ENCODE measurements at regions not wholly inside any gene's neighbourhood (a gene's known extent, or its start where the extent isn't known, plus 50 kb on each side); places are given as distances from the start of the nearest gene placed in this dataset.

DNA sequence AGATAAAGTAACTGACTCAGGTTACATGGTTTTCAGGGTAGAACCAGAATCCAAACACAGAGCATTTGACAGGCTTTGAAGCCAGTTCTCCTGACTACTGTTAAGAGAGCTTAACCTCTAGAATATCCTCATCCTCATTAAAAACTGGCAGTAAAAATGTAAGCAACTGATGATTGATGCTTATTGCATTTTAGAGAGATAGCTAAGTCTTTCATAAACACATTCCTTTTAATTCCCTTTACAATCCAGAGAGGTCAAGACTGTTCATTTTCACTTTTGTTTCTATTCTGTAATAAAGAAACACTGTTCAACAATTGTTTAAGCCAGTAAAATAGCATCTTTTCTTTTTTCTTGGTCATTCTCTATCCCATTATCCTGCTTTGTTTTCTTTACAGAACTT, 53.9 kb upstream of the RAB27B start (continued):
- TF ChIP-seq YY1 (IDR thresholded peaks at IDR 0.05; ENCODE audit: extremely low read depth, insufficient replicate concordance, low read depth, low read length): no peak
- no peak for TF ChIP-seq CEBPB (IDR thresholded peaks at IDR 0.05; ENCODE audit: low read depth)
- TF ChIP-seq, protein P1, sequence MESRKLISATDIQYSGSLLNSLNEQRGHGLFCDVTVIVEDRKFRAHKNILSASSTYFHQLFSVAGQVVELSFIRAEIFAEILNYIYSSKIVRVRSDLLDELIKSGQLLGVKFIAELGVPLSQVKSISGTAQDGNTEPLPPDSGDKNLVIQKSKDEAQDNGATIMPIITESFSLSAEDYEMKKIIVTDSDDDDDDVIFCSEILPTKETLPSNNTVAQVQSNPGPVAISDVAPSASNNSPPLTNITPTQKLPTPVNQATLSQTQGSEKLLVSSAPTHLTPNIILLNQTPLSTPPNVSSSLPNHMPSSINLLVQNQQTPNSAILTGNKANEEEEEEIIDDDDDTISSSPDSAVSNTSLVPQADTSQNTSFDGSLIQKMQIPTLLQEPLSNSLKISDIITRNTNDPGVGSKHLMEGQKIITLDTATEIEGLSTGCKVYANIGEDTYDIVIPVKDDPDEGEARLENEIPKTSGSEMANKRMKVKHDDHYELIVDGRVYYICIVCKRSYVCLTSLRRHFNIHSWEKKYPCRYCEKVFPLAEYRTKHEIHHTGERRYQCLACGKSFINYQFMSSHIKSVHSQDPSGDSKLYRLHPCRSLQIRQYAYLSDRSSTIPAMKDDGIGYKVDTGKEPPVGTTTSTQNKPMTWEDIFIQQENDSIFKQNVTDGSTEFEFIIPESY (IDR thresholded peaks at IDR 0.05; ENCODE audit: extremely low read depth, insufficient replicate concordance, low read length): no peak
- TF ChIP-seq POLR2AphosphoS5 (IDR thresholded peaks at IDR 0.05; ENCODE audit: low read depth, low read length): no peak
- no peak for TF ChIP-seq RAD21 (IDR thresholded peaks at IDR 0.05; ENCODE audit: low read depth)
- no peak for TF ChIP-seq ZNF274 (IDR thresholded peaks at IDR 0.05; ENCODE audit: low read depth, low read length)
- no peak for TF ChIP-seq SRF (IDR thresholded peaks at IDR 0.05; ENCODE audit: low read depth)
- TF ChIP-seq ELF1 (IDR thresholded peaks at IDR 0.05; ENCODE audit: borderline replicate concordance, low read depth): no peak

GRCh38 chr18:54774981-54775665, 53.2 kb upstream of the RAB27B start:
- Histone ChIP-seq H2AFZ (ENCODE audit: low read depth, low read length, poor library complexity, severe bottlenecking) (peak overlapping the region; percentile 72), H3K9me3 (ENCODE audit: control insufficient read depth in 1 of 2, insufficient read depth in 1 of 2, low read depth in 1 of 2, low read length in 2 of 2) (no peaks in the 10 kb centered on the region), H3K4me2 (ENCODE audit: low read length) (peak overlapping the region; percentile 65), H3K9ac (ENCODE audit: low read length) (peak overlapping the region; percentile 51), H4K20me1 (ENCODE audit: insufficient read depth) (no peaks in the 10 kb centered on the region), H3K4me3 (replicated peaks in 1 of 2; ENCODE audit: low read depth in 1 of 2, low read length in 2 of 2) (no peak overlapping the region; a peak in 1 of 4 replicates), H3K27me3 (ENCODE audit: insufficient read depth, low read length) (no peaks in the 10 kb centered on the region), H3K79me2 (ENCODE audit: insufficient read depth, low read length) (no peaks in the 10 kb centered on the region), H3K27ac (ENCODE audit: low read depth, low read length) (peak overlapping the region; percentile 69), H3K36me3 (ENCODE audit: control insufficient read depth in 1 of 2, insufficient read depth in 2 of 2, low read length in 2 of 2) (no peaks in the 10 kb centered on the region), H3K4me1 (ENCODE audit: control insufficient read depth in 1 of 2, insufficient read depth in 2 of 2, low read length in 2 of 2) (peaks cover 16 to 38% of the 10 kb centered on the region in 2 experiments), H3K9me2 (ENCODE audit: insufficient read depth) (no peaks in the 10 kb centered on the region)
- ChIA-PET POLR2A (interaction anchor here (1.1 kb wide), 1 partner anchor 11 kb away, joined by 3 read pairs; no protein-coding TSS in a partner anchor), RAD21 (ENCODE audit: low non-redundant PET in 1 of 2, low total read pairs in 2 of 2, uncharacterized antibody in 2 of 2, unreplicated experiment in 2 of 2) (interaction anchor here in 1 of 2 experiments (0.6 kb wide), 1 partner anchor 208 kb away, joined by 3 read pairs; no protein-coding TSS in a partner anchor), CTCF (no interaction called here)
- no peak for DNase-seq (ENCODE audit: low read depth, low spot score)
- BruUV-seq (replicated peaks): no TSS peak
- ATAC-seq: no peak
- intact Hi-C loops (cut with micrococcal nuclease): loop anchor here (5.0 kb wide), 2 partner anchors 172 to 187 kb away; no protein-coding TSS in a partner anchor
- TF ChIP-seq EZH2phosphoT487 (IDR thresholded peaks at IDR 0.05; ENCODE audit: borderline replicate concordance): no peak
- no peak for TF ChIP-seq EGR1 (IDR thresholded peaks at IDR 0.05; ENCODE audit: low read depth)
- no peak for TF ChIP-seq YY1 (IDR thresholded peaks at IDR 0.05; ENCODE audit: extremely low read depth, insufficient replicate concordance, low read depth, low read length)
- no peak for TF ChIP-seq SP1 (IDR thresholded peaks at IDR 0.05; ENCODE audit: low read depth)
- TF ChIP-seq, protein P2, sequence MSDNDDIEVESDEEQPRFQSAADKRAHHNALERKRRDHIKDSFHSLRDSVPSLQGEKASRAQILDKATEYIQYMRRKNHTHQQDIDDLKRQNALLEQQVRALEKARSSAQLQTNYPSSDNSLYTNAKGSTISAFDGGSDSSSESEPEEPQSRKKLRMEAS (IDR thresholded peaks at IDR 0.05): no peak
- no peak for TF ChIP-seq FOSL1 (IDR thresholded peaks at IDR 0.05; ENCODE audit: low read depth)
- TF ChIP-seq, protein P3, sequence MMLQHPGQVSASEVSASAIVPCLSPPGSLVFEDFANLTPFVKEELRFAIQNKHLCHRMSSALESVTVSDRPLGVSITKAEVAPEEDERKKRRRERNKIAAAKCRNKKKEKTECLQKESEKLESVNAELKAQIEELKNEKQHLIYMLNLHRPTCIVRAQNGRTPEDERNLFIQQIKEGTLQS (IDR thresholded peaks at IDR 0.05): no peak
- TF ChIP-seq SRF (IDR thresholded peaks at IDR 0.05; ENCODE audit: low read depth): no peak
- TF ChIP-seq, protein P1 (IDR thresholded peaks at IDR 0.05; ENCODE audit: extremely low read depth, insufficient replicate concordance, low read length): no peak
- TF ChIP-seq SIN3A (IDR thresholded peaks at IDR 0.05; ENCODE audit: low read depth): no peak
- TF ChIP-seq CBX3 (IDR thresholded peaks at IDR 0.05; ENCODE audit: low read depth): no peak
- TF ChIP-seq CTCF (IDR thresholded peaks at IDR 0.05 in 2 of 3, conservative IDR thresholded peaks at IDR 0.05 in 1 of 3; ENCODE audit: borderline replicate concordance in 1 of 3, insufficient read depth in 1 of 3, low read depth in 2 of 3, low read length in 2 of 3): no peak
- no peak for TF ChIP-seq ZFX (IDR thresholded peaks at IDR 0.05)
- no peak for TF ChIP-seq POLR2A (IDR thresholded peaks at IDR 0.05; ENCODE audit: borderline replicate concordance, extremely low read depth, insufficient read depth, insufficient read length)

Measured in HCT116 (cell line).